ENCODE measurements at regions not wholly inside any gene's neighbourhood (a gene's known extent, or its start where the extent isn't known, plus 50 kb on each side); places are given as distances from the start of the nearest gene placed in this dataset.

GRCh38 chr18:67211646-67212045 lies 304.9 kb downstream of the DSEL start:
- Histone ChIP-seq H2BK5ac (ENCODE audit: low read depth, low read length) (no peak overlapping the region), H3K23me2 (ENCODE audit: low read depth, low read length) (no peaks in the 10 kb centered on the region), H4K91ac (replicated peaks; ENCODE audit: insufficient read length, low read length) (no peak overlapping the region), H3K14ac (ENCODE audit: insufficient read length) (no peak overlapping the region), H2BK20ac (ENCODE audit: low read length) (no peak overlapping the region), H3K79me2 (ENCODE audit: control insufficient read depth in 1 of 2, insufficient read depth in 2 of 2, low read length in 2 of 2) (no peaks in the 10 kb centered on the region), H3K79me1 (ENCODE audit: low read depth, low read length) (no peaks in the 10 kb centered on the region), H4K8ac (ENCODE audit: extremely low read depth, insufficient read depth, low read length) (no peak overlapping the region), H3K4ac (replicated peaks; ENCODE audit: insufficient read length, low read depth, low read length) (no peak overlapping the region), H3K56ac (replicated peaks; ENCODE audit: insufficient read length, low read depth, low read length) (no peak overlapping the region), H4K20me1 (replicated peaks in 1 of 2; ENCODE audit: control insufficient read depth in 1 of 2, insufficient read depth in 2 of 2, low read length in 2 of 2) (no peaks in the 10 kb centered on the region), H3K23ac (ENCODE audit: insufficient read length) (no peak overlapping the region), H3K9ac (replicated peaks in 1 of 4; ENCODE audit: extremely low read depth in 1 of 4, low read depth in 3 of 4, low read length in 3 of 4) (no peak overlapping the region), H2BK15ac (ENCODE audit: low read length) (no peak overlapping the region), H2BK12ac (ENCODE audit: low read depth, low read length) (no peak overlapping the region), H2AK5ac (ENCODE audit: low read depth, low read length) (no peak overlapping the region), H3K4me3 (ENCODE audit: extremely low read depth in 1 of 4, insufficient read depth in 2 of 4, low read depth in 3 of 4, low read length in 4 of 4) (no peak overlapping the region), H3K27ac (ENCODE audit: low read depth, low read length) (no peak overlapping the region), H3K18ac (ENCODE audit: extremely low read depth, low read length) (no peak overlapping the region), H3K9me3 (ENCODE audit: insufficient read depth in 2 of 2, low read depth in 1 of 2, low read length in 1 of 2) (0 out of 4 replicates have a peak, but pooled peaks cover 0 to 3% of the 10 kb centered on the region in 2 experiments), H3K4me1 (replicated peaks in 1 of 4; ENCODE audit: control insufficient read depth in 3 of 4, insufficient read depth in 4 of 4, low read length in 3 of 4) (no peaks in the 10 kb centered on the region), H3K36me3 (ENCODE audit: control insufficient read depth in 2 of 4, insufficient read depth in 4 of 4, low read length in 3 of 4) (no peaks in the 10 kb centered on the region), H3K27me3 (replicated peaks in 1 of 4; ENCODE audit: control insufficient read depth in 3 of 4, extremely low read depth in 1 of 4, insufficient read depth in 3 of 4, low read length in 3 of 4) (no peaks in the 10 kb centered on the region), H2AFZ (ENCODE audit: low read length) (no peak overlapping the region), H2BK120ac (replicated peaks; ENCODE audit: low read depth, low read length) (no peak overlapping the region), H3K4me2 (ENCODE audit: insufficient read depth in 1 of 2, low read depth in 2 of 2, low read length in 2 of 2) (no peak overlapping the region), H4K5ac (ENCODE audit: insufficient read length, low read depth, low read length) (no peak overlapping the region)
- no peak for DNase-seq (ENCODE audit: low read depth in 1 of 2, low spot score in 2 of 2)
- WGBS, 2 experiments (ENCODE audit: extremely low coverage in 1 of 2, insufficient coverage in 1 of 2, insufficient read length in 1 of 2, insufficient replicate concordance in 2 of 2, low coverage in 1 of 2, low lambda C conversion rate in 2 of 2, missing lambda C conversion rate in 1 of 2), result 91% methylated on average over 6 of the region's 6 CpGs; no CpG with 5 or more reads in 1 of the 2 experiments
- ChIA-PET POLR2A (ENCODE audit: partially characterized antibody) (no interaction called here), CTCF (ENCODE audit: partially characterized antibody) (interaction anchor here (1.1 kb wide), 1 partner anchor 147 kb away, joined by 3 read pairs; no protein-coding TSS in a partner anchor)
- FAIRE-seq, result no peak
- TF ChIP-seq KDM1A (IDR thresholded peaks at IDR 0.05; ENCODE audit: borderline replicate concordance, low read length) (no peak), CREB1 (IDR thresholded peaks at IDR 0.05) (no peak), GTF2F1 (IDR thresholded peaks at IDR 0.05; ENCODE audit: borderline replicate concordance, low read depth, low read length) (no peak), TAF1 (IDR thresholded peaks at IDR 0.05; ENCODE audit: low read depth, low read length) (no peak), TCF12 (IDR thresholded peaks at IDR 0.05; ENCODE audit: low read depth, low read length) (no peak), POLR2AphosphoS5 (IDR thresholded peaks at IDR 0.05; ENCODE audit: low read depth, low read length) (no peak), RNF2 (IDR thresholded peaks at IDR 0.05; ENCODE audit: borderline replicate concordance, low read depth, low read length, missing control alignments, poor library complexity, severe bottlenecking) (no peak), RFX5 (IDR thresholded peaks at IDR 0.05; ENCODE audit: borderline replicate concordance, low read depth, low read length) (no peak), BCL11A (IDR thresholded peaks at IDR 0.05; ENCODE audit: low read depth in 2 of 2, low read length in 2 of 2) (no peak), SUZ12 (IDR thresholded peaks at IDR 0.05; ENCODE audit: low read length) (no peak), CTBP2 (IDR thresholded peaks at IDR 0.05; ENCODE audit: borderline replicate concordance, insufficient read depth, insufficient read length, low read length) (no peak), EP300 (IDR thresholded peaks at IDR 0.05; ENCODE audit: borderline replicate concordance in 1 of 2, low read depth in 2 of 2, low read length in 2 of 2) (no peak), JUN (IDR thresholded peaks at IDR 0.05; ENCODE audit: low read depth, low read length) (no peak), TEAD4 (IDR thresholded peaks at IDR 0.05; ENCODE audit: low read depth, low read length) (no peak)
- TF ChIP-seq, protein P1, sequence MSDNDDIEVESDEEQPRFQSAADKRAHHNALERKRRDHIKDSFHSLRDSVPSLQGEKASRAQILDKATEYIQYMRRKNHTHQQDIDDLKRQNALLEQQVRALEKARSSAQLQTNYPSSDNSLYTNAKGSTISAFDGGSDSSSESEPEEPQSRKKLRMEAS (IDR thresholded peaks at IDR 0.05), result no peak

Data from H1 (cell line).